ENCODE measurements at regions not wholly inside any gene's neighbourhood (a gene's known extent, or its start where the extent isn't known, plus 50 kb on each side); places are given as distances from the start of the nearest gene placed in this dataset.
A peak's percentile ranks its signal among the peaks of the same experiment; 100 is the strongest.
"Not testable (repeated sequence)": the region's sequence is repeated elsewhere in the genome, so short reads cannot be mapped to it uniquely, and the experiment has no call there.

- DNase-seq (ENCODE audit: low read depth) = no peak
Observed at GRCh38 chr5:89676634-89677033, 732.9 kb downstream of the CETN3 start.

DNA sequence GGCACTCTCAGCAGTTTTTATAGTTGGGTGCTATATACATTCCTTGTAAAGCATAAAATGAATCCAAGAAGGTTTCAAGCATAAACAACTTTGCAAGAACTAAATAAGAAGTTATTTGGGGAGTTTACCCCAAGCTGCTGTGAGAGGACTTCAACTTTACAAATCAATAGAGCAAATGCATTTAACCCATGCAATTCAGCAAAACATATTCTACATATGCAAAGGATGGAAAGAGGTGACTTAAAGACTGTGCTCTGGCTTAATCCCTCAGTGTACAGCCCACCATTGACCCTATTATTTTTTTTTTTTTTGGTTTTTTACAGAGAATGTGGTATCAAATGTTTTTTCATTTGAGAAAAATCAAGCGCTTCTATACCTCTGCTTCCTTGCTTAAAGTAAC, 736.5 kb downstream of the CETN3 start:
- DNase-seq (ENCODE audit: low read depth) = no peak

GRCh38 chr5:89668821-89669220, 740.7 kb downstream of the CETN3 start:
- no peak for DNase-seq (ENCODE audit: low read depth)

DNA sequence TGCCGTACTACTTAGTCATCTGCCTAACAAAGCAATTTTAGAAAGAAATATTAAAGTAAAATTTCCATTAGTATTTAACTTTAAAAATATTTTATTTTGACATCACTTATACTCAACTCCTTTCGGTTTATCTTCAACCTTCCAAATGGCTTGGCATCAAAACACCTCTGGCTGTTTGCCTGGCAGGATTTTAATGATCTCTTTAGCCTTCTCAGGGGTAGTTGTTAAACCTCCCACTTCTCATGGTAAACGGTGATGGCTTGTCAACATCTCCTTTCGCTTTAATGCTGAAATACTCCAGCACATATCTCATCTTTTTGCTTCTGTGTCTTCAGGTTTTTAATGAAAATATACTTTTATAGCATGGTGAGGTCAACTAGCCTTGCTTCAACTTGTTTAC, 747.1 kb downstream of the CETN3 start:
- DNase-seq (ENCODE audit: low read depth) = no peak

DNA sequence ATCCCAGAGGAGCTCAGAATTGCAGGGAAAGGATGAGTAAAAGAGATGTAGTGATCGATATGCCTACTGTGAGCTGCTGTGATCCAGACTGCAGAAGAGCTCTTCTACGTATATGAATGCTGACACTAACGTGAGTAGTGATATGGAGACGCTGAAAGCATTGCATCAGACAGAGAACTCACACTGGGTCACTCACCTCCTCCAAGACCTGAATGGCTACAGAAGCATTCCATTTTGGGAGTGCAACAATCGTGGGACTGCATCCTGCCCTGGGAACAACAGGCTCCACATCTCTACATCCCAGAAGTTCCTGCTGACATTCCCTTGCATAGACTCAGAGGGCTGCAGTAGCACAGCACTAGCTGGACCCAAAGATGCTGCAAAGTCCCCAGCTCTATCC, 755.9 kb upstream of the MEF2C start:
- DNase-seq (ENCODE audit: low read depth) = no peak

GRCh38 chr5:89634176-89634575, 751.2 kb upstream of the MEF2C start:
- not testable (repeated sequence) for DNase-seq (ENCODE audit: low read depth)

DNA sequence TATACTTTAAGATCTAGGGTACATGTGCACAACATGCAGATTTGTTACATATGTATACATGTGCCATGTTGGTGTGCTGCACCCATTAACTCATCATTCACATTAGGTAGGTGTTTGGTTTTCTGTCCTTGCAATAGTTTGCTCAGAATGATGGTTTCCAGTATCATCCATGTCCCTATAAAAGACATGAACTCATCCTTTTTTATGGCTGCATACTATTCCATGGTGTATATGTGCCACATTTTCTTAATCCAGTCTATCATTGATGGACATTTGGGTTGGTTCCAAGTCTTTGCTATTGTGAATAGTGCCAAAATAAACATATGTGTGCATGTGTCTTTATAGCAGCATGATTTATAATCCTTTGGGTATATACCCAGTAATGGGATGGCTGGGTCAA, 747.1 kb upstream of the MEF2C start:
- DNase-seq (ENCODE audit: low read depth) = not testable (repeated sequence)

DNA sequence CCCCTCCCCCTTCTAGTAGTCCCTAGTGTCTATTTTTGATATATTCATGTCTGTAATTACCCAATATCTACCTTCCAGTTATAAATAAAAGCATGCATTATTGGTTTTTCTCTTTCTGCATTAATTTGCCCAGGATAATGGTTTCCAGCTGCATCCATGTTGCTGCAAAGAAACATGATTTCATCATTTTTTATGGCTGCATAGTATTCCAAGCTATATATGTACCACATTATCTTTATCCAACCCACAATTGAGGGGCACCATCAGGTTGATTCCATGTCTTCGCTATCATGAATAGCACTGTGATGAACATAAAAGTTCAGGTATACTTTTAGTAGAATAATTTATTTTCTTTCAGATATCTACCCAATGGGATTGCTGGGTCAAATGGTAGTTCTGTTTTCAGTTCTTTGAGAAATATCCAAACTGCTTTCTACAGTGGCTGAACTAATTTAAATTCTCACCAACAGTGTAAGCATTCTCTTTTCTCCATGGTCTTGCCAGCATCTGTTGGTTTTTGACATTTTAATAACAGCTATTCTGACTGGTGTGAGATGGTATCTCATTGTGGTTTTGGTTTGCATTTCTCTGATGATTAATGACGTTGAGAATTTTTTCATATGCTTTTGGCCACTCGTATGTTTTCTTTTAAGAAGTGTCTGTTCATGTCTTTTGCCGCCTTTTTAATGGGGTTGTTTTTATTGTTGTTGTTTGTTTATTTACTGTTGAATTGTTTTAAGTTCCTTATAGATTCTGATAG, 746.1 kb upstream of the MEF2C start:
- DNase-seq (ENCODE audit: low read depth) = peak; percentile 13

DNA sequence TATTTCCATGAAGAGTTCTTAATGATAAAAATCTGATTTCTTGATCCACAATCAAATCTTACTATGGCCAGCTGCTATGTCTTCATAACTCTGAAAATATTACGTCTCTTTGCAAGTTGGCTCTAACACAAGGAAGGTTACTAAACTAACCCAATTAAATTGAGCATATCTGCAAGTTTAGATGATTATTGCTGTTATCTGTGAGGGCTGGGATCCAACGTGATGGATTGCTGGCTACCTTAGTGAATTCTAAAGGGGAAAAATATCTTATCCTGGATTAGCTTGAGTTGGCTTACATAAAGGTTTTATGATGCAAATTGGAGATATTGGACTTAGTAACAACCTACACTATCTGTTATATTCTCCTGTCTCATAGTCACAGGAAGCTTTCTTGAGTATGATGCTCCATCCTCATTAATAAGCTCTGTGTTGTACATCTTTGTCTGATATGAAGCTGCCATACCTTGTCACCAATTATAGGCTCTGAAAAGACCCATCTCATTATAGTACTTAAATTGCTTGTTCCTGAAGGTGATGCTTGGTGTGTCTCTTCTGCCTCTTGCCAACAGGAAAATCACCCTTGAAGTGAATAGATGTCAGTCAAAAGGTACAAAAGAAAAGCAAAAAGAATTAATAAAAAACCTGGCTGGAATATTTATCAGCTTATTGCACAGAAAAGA, 733.0 kb upstream of the MEF2C start:
- no peak for DNase-seq (ENCODE audit: low read depth)

DNA sequence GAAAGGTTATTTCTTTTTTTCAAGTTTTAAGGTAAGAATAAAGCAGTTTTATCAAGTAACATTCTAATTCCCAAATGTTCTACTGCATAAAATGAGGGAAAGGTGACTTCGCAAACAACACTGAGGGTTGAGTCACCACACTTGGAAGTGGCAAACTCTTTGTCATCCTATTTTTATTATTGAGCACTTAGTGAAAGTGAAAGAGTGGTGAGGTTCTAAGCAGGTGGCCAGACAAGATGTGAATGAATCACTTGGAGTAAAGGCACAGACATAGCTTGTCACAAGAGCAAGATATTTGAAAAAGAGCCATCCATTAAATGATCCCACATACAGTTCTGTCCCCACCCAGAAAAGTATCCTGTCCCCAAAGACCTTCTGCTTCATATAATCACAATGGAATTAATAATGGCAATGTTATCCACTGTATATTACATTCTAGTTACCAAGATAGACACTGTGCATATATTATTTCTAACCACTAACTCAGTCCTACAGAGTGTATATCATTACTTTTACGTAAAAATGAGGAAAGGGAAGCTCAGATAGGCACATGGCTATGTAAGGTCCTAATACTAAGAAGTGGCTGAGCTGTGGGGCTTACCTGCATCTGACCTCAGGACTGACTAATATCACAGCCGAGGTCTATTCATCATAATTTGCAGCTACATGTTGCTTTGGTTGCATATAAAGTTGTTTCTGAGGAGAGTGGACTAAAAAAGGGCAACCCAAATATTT, 730.4 kb upstream of the MEF2C start:
- DNase-seq (ENCODE audit: low read depth) = peak; percentile 57

DNA sequence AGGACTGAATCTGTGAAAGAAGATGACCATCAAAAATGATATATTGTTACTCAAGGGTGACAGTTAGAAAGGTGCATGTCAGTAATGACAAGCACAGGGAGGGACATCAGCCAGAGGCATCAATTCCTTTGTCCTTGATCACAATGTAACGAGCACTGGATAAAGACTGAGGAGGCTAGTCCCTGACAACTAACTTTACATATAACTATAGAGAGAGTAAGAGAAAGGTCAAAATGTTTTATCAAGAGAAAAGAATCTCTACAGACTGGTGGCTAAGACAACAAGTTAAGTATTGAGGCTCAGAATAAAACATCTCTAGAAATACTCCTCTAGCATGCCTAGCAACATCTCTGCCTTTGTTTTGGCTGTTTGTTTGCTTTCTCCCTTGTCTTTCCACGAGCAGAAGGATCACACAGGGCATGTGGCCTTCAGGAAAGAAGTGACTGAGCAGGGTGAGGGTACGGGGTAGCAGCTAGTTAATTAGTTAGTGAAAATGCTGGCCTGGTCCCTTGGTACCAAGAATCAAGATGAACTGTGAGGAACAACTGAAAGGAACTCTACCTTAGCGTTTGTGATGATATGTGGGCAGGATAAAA, 724.1 kb upstream of the MEF2C start:
- no peak for DNase-seq (ENCODE audit: low read depth)

- no peak for DNase-seq (ENCODE audit: low read depth)
Observed at GRCh38 chr5:89604342-89604741, 721.4 kb upstream of the MEF2C start.

GRCh38 chr5:89601880-89602279, 718.9 kb upstream of the MEF2C start:
- no peak for DNase-seq (ENCODE audit: low read depth)

DNA sequence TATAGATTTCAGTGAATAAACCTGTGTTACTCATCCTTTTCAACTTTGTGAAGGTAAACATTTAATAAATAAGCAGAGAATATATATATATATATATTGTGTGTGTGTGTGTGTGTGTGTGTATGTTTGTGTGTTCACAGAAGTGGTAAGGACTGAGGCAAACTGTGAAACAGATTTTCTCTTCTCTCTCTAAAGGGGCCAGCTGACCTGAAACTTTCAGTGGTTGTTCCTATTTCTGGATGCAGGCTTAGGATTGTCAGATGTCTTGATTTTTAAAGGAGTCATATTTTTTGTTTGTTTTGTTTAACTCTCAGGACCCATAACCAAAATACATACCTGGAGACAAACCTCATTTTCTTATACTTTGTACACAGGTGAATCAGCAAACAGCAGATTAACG, 714.9 kb upstream of the MEF2C start:
- no peak for DNase-seq (ENCODE audit: low read depth)

GRCh38 chr5:89596821-89597220, 713.8 kb upstream of the MEF2C start:
- DNase-seq (ENCODE audit: low read depth) = no peak

- DNase-seq (ENCODE audit: low read depth) = no peak
Observed at GRCh38 chr5:89595056-89595455, 712.1 kb upstream of the MEF2C start.

DNA sequence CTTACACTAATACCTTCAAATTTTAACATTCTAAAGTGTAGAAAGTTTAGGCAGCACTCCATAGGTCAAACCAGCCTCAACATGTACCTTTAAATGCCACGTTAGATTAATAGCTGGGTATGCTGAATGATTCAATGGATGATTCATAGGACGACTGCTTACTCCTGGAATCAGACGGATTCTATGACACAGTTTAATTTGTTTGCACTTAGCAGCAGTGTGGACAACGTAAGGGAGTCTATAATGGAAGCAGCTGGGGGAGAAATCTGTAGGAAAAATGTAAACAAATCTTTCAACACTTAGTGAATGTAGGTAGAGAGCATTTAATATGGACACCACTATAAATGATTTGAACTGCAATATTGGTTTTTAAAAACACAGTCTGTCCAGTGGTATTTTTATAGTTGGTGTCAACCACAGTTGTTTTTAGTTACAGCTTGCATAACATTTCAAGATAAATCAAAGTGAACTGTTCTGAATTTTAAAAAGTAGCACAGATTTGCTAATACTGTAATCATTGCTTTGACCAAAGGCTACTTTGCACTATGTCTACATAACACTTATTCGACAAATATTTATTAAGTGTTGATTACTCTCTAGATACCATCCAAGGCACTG, 701.5 kb upstream of the MEF2C start:
- DNase-seq (ENCODE audit: low read depth) = peak; percentile 77

DNA sequence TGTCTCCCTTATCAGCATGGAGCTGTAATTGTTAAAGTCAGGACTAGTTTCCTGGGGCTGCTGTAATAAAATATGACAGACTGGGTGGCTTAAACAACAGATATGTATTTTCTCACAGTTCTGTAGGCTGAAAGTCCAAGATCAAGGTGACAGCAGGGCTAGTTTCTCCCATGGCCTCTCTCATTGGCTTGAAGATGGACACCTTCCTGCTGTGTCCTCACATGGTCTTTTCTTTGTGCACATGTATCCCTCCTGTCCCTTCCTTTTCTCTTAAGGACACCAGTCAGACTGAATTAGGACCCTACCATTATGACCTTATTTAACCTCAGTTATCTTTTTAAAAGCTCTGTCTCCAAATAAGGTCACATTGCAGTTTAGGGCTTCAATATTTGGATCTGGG, 700.5 kb upstream of the MEF2C start:
- no peak for DNase-seq (ENCODE audit: low read depth)

DNA sequence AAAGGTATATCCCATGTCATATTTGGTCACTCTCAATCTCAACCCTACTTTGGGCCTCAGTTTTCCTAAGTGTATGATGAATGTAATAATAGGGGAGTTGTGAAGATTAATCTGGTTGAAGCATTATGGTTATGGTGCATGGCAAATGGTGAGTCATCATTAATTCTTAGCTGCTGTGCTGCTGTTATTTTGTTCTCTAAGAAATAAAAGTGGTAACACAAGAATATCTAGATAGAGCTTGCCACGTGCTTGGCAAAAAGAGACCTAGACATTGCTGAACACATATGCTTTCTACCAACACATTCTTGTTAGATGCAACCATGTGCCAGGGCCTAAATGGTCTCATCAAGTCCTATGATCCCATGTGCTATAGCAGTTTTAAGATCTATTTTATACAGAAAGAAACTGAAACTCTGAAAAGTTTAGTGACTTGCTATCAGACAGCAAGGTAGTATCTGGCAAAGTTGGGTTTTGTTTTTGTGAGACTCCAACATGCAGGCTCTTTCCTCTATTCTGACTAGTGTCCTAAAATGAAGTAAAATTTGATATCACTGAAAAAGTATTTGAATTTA, 699.9 kb upstream of the MEF2C start:
- no peak for DNase-seq (ENCODE audit: low read depth)

DNA sequence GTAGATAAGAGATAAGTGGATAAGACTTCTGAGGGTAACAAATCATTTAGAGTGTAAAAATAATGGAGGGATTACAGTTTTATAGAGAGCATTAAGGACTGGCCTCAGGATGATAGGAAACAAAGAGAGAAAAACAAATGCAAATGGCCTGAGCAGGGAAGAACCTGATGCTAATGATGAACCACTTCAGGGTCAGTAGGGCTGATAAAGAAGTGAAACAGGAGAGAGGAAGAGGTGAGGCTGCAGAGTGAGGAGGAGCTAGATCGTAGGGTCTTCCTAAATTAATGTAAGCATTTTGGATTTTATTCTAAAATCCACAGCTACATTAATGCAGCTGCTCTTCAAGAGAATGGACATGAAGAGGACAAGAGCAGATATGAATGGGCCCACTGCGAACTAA, 698.0 kb upstream of the MEF2C start:
- DNase-seq (ENCODE audit: low read depth) = no peak

- DNase-seq (ENCODE audit: low read depth) = no peak
Observed at GRCh38 chr5:89575319-89575718, 692.3 kb upstream of the MEF2C start.

All from HT1080 (cell line).